ENCODE measurements at regions not wholly inside any gene's neighbourhood (a gene's known extent, or its start where the extent isn't known, plus 50 kb on each side); places are given as distances from the start of the nearest gene placed in this dataset.

GRCh38 chr1:14280909-14281308 is 317.6 kb upstream of the KAZN start:
- no peak for TF ChIP-seq CTCF (IDR thresholded peaks at IDR 0.05)

- TF ChIP-seq CTCF (IDR thresholded peaks at IDR 0.05) = no peak
These were observed 317.1 kb upstream of the KAZN start for GRCh38 chr1:14281412-14281811.

- TF ChIP-seq CTCF (IDR thresholded peaks at IDR 0.05) = no peak
These were observed 315.8 kb upstream of the KAZN start for GRCh38 chr1:14282707-14283106.

GRCh38 chr1:14285238-14285637 is 313.2 kb upstream of the KAZN start:
- TF ChIP-seq CTCF (IDR thresholded peaks at IDR 0.05) = no peak

- no peak for TF ChIP-seq CTCF (IDR thresholded peaks at IDR 0.05)
These were observed 306.0 kb upstream of the KAZN start for GRCh38 chr1:14292520-14292919.

GRCh38 chr1:14294006-14294405 is 304.5 kb upstream of the KAZN start:
- TF ChIP-seq CTCF (IDR thresholded peaks at IDR 0.05) = no peak

GRCh38 chr1:14294860-14295536 is 303.5 kb upstream of the KAZN start:
- no peak for TF ChIP-seq CTCF (IDR thresholded peaks at IDR 0.05)

- no peak for TF ChIP-seq CTCF (IDR thresholded peaks at IDR 0.05)
These were observed 301.7 kb upstream of the KAZN start for GRCh38 chr1:14296795-14297194.

Data from LNCAP (cell line).